GM12878 (cell line): ENCODE measurements at regions not wholly inside any gene's neighbourhood (a gene's known extent, or its start where the extent isn't known, plus 50 kb on each side); places are given as distances from the start of the nearest gene placed in this dataset.
A peak's percentile ranks its signal among the peaks of the same experiment; 100 is the strongest.

ENCODE experiments used
- CBFB ChIP-seq: IDR thresholded peaks from 2 replicates; pipeline ENCODE4 v1.6.1; 2016; ENCODE audit warnings: antibody characterized with exemption, low read depth
- CHD4 ChIP-seq: fragments of 200-600 bp; sonication (generic); IDR thresholded peaks from 2 replicates; pipeline ENCODE4 v1.6.1; 2016; ENCODE audit warnings: mild to moderate bottlenecking
- NBN ChIP-seq: fragments of 450-650 bp; IDR thresholded peaks from 2 replicates; pipeline ENCODE4 v1.6.1; 2016
- RB1 ChIP-seq: fragments of 450-650 bp; formaldehyde crosslinking; IDR thresholded peaks from 2 replicates; pipeline ENCODE4 v1.6.1; 2017; ENCODE audit warnings: mild to moderate bottlenecking, borderline replicate concordance
- STAT3 ChIP-seq: IDR thresholded peaks from 2 replicates; pipeline ENCODE4 v1.6.1; 2011; ENCODE audit warnings: low read depth, low read length, improper control_type of control experiment
- SUZ12 ChIP-seq: fragments of 200-600 bp; sonication (generic); IDR thresholded peaks from one replicate; pipeline ENCODE4 v1.6.1; 2018; ENCODE audit warnings: antibody characterized with exemption, mild to moderate bottlenecking; ENCODE audit not compliant: unreplicated experiment
- ZNF207 ChIP-seq: fragments of 450-650 bp; IDR thresholded peaks from 2 replicates; pipeline ENCODE4 v1.6.1; 2014; ENCODE audit warnings: antibody characterized with exemption, mild to moderate bottlenecking, borderline replicate concordance
- ZNF24 ChIP-seq: fragments of 450-650 bp; IDR thresholded peaks from 2 replicates; pipeline ENCODE4 v1.6.1; 2017; ENCODE audit warnings: antibody characterized with exemption, mild to moderate bottlenecking
- TF ChIP-seq, protein P1 (sequence below): fragments of 450-650 bp; formaldehyde crosslinking; IDR thresholded peaks from 2 replicates; pipeline ENCODE4 v1.4.0; 2020; ENCODE audit warnings: mild to moderate bottlenecking, moderate library complexity
- TF ChIP-seq, protein P2 (sequence below): fragments of 450-650 bp; formaldehyde crosslinking; IDR thresholded peaks from 2 replicates; pipeline ENCODE4 v1.5.0; 2022; ENCODE audit warnings: mild to moderate bottlenecking, missing genetic modification characterization
- TF ChIP-seq, protein P3 (sequence below): IDR thresholded peaks from 2 replicates; pipeline ENCODE4 v1.6.1; 2012; ENCODE audit warnings: improper control_type of control experiment, low read depth, low read length; ENCODE audit not compliant: insufficient replicate concordance
- TF ChIP-seq, protein P4 (sequence below): fragments of 450-650 bp; IDR thresholded peaks from 2 replicates; pipeline ENCODE4 v1.6.1; 2016; ENCODE audit warnings: mild to moderate bottlenecking, moderate library complexity, borderline replicate concordance

DNA sequence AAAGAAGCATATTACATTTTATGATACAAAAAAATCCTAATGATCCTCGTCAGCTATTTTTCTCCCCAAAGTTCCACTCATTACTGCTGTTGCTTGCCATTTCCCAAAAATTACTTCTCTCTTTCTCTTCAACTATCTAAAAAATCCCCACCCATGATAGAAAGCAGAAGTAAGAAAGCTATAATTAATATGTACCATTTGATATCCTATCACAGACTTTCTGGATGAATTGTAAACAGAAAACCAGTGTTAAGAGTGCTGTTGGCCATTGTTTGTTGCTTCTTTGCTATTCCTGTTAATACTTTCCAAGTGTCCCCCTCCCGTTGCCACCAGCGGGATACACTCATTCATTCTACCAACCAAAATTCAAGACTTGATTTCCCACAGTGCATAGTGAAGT is 136.3 kb upstream of the SMARCA2 start (continued):
- TF ChIP-seq, protein P1, sequence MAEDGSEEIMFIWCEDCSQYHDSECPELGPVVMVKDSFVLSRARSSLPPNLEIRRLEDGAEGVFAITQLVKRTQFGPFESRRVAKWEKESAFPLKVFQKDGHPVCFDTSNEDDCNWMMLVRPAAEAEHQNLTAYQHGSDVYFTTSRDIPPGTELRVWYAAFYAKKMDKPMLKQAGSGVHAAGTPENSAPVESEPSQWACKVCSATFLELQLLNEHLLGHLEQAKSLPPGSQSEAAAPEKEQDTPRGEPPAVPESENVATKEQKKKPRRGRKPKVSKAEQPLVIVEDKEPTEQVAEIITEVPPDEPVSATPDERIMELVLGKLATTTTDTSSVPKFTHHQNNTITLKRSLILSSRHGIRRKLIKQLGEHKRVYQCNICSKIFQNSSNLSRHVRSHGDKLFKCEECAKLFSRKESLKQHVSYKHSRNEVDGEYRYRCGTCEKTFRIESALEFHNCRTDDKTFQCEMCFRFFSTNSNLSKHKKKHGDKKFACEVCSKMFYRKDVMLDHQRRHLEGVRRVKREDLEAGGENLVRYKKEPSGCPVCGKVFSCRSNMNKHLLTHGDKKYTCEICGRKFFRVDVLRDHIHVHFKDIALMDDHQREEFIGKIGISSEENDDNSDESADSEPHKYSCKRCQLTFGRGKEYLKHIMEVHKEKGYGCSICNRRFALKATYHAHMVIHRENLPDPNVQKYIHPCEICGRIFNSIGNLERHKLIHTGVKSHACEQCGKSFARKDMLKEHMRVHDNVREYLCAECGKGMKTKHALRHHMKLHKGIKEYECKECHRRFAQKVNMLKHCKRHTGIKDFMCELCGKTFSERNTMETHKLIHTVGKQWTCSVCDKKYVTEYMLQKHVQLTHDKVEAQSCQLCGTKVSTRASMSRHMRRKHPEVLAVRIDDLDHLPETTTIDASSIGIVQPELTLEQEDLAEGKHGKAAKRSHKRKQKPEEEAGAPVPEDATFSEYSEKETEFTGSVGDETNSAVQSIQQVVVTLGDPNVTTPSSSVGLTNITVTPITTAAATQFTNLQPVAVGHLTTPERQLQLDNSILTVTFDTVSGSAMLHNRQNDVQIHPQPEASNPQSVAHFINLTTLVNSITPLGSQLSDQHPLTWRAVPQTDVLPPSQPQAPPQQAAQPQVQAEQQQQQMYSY (CRISPR knock-in tag): no peak
- TF ChIP-seq STAT3 (peak; percentile 88; the same call in 1 of the 2 replicates), SUZ12 (no peak), NBN (0 out of 2 replicates have a peak, but pooled peaks have one; percentile 7), ZNF24 (0 out of 2 replicates have a peak, but pooled peaks have one; percentile 42), ZNF207 (no peak), CBFB (no peak), CHD4 (no peak), RB1 (no peak)
- TF ChIP-seq, protein P2, sequence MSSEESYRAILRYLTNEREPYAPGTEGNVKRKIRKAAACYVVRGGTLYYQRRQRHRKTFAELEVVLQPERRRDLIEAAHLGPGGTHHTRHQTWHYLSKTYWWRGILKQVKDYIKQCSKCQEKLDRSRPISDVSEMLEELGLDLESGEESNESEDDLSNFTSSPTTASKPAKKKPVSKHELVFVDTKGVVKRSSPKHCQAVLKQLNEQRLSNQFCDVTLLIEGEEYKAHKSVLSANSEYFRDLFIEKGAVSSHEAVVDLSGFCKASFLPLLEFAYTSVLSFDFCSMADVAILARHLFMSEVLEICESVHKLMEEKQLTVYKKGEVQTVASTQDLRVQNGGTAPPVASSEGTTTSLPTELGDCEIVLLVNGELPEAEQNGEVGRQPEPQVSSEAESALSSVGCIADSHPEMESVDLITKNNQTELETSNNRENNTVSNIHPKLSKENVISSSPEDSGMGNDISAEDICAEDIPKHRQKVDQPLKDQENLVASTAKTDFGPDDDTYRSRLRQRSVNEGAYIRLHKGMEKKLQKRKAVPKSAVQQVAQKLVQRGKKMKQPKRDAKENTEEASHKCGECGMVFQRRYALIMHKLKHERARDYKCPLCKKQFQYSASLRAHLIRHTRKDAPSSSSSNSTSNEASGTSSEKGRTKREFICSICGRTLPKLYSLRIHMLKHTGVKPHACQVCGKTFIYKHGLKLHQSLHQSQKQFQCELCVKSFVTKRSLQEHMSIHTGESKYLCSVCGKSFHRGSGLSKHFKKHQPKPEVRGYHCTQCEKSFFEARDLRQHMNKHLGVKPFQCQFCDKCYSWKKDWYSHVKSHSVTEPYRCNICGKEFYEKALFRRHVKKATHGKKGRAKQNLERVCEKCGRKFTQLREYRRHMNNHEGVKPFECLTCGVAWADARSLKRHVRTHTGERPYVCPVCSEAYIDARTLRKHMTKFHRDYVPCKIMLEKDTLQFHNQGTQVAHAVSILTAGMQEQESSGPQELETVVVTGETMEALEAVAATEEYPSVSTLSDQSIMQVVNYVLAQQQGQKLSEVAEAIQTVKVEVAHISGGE (CRISPR knock-in tag): no peak
- TF ChIP-seq, protein P3, sequence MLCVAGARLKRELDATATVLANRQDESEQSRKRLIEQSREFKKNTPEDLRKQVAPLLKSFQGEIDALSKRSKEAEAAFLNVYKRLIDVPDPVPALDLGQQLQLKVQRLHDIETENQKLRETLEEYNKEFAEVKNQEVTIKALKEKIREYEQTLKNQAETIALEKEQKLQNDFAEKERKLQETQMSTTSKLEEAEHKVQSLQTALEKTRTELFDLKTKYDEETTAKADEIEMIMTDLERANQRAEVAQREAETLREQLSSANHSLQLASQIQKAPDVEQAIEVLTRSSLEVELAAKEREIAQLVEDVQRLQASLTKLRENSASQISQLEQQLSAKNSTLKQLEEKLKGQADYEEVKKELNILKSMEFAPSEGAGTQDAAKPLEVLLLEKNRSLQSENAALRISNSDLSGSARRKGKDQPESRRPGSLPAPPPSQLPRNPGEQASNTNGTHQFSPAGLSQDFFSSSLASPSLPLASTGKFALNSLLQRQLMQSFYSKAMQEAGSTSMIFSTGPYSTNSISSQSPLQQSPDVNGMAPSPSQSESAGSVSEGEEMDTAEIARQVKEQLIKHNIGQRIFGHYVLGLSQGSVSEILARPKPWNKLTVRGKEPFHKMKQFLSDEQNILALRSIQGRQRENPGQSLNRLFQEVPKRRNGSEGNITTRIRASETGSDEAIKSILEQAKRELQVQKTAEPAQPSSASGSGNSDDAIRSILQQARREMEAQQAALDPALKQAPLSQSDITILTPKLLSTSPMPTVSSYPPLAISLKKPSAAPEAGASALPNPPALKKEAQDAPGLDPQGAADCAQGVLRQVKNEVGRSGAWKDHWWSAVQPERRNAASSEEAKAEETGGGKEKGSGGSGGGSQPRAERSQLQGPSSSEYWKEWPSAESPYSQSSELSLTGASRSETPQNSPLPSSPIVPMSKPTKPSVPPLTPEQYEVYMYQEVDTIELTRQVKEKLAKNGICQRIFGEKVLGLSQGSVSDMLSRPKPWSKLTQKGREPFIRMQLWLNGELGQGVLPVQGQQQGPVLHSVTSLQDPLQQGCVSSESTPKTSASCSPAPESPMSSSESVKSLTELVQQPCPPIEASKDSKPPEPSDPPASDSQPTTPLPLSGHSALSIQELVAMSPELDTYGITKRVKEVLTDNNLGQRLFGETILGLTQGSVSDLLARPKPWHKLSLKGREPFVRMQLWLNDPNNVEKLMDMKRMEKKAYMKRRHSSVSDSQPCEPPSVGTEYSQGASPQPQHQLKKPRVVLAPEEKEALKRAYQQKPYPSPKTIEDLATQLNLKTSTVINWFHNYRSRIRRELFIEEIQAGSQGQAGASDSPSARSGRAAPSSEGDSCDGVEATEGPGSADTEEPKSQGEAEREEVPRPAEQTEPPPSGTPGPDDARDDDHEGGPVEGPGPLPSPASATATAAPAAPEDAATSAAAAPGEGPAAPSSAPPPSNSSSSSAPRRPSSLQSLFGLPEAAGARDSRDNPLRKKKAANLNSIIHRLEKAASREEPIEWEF: peak; percentile 60
- TF ChIP-seq, protein P4, sequence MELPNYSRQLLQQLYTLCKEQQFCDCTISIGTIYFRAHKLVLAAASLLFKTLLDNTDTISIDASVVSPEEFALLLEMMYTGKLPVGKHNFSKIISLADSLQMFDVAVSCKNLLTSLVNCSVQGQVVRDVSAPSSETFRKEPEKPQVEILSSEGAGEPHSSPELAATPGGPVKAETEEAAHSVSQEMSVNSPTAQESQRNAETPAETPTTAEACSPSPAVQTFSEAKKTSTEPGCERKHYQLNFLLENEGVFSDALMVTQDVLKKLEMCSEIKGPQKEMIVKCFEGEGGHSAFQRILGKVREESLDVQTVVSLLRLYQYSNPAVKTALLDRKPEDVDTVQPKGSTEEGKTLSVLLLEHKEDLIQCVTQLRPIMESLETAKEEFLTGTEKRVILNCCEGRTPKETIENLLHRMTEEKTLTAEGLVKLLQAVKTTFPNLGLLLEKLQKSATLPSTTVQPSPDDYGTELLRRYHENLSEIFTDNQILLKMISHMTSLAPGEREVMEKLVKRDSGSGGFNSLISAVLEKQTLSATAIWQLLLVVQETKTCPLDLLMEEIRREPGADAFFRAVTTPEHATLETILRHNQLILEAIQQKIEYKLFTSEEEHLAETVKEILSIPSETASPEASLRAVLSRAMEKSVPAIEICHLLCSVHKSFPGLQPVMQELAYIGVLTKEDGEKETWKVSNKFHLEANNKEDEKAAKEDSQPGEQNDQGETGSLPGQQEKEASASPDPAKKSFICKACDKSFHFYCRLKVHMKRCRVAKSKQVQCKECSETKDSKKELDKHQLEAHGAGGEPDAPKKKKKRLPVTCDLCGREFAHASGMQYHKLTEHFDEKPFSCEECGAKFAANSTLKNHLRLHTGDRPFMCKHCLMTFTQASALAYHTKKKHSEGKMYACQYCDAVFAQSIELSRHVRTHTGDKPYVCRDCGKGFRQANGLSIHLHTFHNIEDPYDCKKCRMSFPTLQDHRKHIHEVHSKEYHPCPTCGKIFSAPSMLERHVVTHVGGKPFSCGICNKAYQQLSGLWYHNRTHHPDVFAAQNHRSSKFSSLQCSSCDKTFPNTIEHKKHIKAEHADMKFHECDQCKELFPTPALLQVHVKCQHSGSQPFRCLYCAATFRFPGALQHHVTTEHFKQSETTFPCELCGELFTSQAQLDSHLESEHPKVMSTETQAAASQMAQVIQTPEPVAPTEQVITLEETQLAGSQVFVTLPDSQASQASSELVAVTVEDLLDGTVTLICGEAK: 0 out of 2 replicates have a peak, but pooled peaks have one; percentile 9
